ENCODE measurements at regions not wholly inside any gene's neighbourhood (a gene's known extent, or its start where the extent isn't known, plus 50 kb on each side); places are given as distances from the start of the nearest gene placed in this dataset.

DNA sequence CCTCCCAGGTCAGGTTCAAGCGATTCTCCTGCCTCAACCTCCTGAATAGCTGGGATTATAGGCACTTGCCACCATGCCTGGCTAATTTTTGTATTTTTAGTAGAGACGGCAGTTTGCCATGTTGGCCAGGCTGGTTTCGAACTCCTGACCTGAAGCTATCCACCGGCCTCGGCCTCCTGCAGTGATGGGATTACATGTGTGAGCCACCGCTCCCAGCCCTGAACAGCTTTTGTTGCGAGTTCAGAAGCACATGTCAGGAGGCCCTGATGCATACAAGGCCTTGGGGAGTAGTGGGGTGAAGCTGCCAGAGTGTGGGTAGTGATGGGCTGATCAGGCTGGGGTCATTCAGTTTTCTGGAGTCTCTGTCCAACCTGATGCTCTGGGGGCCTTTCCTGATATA lies 117.0 kb upstream of the C11orf87 start:
- Histone ChIP-seq H3K9me3 (replicated peaks; ENCODE audit: control insufficient read depth, insufficient read depth, low read depth, low read length) (no peaks in the 10 kb centered on the region), H3K4me1 (replicated peaks in 1 of 2; ENCODE audit: control insufficient read depth in 2 of 2, insufficient read depth in 2 of 2, low read length in 2 of 2) (no peaks in the 10 kb centered on the region), H4K20me1 (replicated peaks; ENCODE audit: control insufficient read depth, insufficient read depth, low read length) (no peaks in the 10 kb centered on the region), H3K4me3 (no peak overlapping the region), H3K79me2 (ENCODE audit: control insufficient read depth, insufficient read depth, low read length) (no peaks in the 10 kb centered on the region), H3K9me1 (ENCODE audit: control insufficient read depth, insufficient read depth, low read length) (no peaks in the 10 kb centered on the region), H3K36me3 (ENCODE audit: control insufficient read depth, insufficient read depth, low read length) (no peaks in the 10 kb centered on the region), H3K27me3 (ENCODE audit: control insufficient read depth in 2 of 2, insufficient read depth in 2 of 2, low read length in 2 of 2) (no peaks in the 10 kb centered on the region), H3K9ac (ENCODE audit: insufficient read depth in 1 of 2, low read depth in 2 of 2, low read length in 2 of 2) (no peak overlapping the region), H3K4me2 (ENCODE audit: insufficient read depth, low read length) (no peak overlapping the region), H2AFZ (ENCODE audit: low read depth, low read length) (no peak overlapping the region), H3K27ac (ENCODE audit: extremely low read depth, low read depth, low read length) (no peak overlapping the region)
- FAIRE-seq (no peak), DNase-seq (ENCODE audit: extremely low read depth in 1 of 4, low spot score in 3 of 4) (no peak), ATAC-seq (no peak)
- in situ Hi-C loops (cut with MboI) (no loop called here), intact Hi-C loops (cut with micrococcal nuclease) (no loop called here)
- BruUV-seq (replicated peaks): no TSS peak
- ChIA-PET CTCF (ENCODE audit: low intra/inter-chr PET ratio) (no interaction called here), POLR2A (no interaction called here)
- TF ChIP-seq POLR2G (IDR thresholded peaks at IDR 0.05; ENCODE audit: low read depth, low read length) (no peak), NFATC3 (IDR thresholded peaks at IDR 0.05) (no peak), POLR3A (IDR thresholded peaks at IDR 0.05; ENCODE audit: borderline replicate concordance, extremely low read depth, insufficient read depth, insufficient read length) (no peak), AFF4 (CRISPR knock-in tag; IDR thresholded peaks at IDR 0.05) (no peak), SMAD1 (IDR thresholded peaks at IDR 0.05; ENCODE audit: low read depth, low read length, partially characterized antibody) (no peak), CBX1 (IDR thresholded peaks at IDR 0.05; ENCODE audit: low read depth) (no peak)
- TF ChIP-seq, protein P1, sequence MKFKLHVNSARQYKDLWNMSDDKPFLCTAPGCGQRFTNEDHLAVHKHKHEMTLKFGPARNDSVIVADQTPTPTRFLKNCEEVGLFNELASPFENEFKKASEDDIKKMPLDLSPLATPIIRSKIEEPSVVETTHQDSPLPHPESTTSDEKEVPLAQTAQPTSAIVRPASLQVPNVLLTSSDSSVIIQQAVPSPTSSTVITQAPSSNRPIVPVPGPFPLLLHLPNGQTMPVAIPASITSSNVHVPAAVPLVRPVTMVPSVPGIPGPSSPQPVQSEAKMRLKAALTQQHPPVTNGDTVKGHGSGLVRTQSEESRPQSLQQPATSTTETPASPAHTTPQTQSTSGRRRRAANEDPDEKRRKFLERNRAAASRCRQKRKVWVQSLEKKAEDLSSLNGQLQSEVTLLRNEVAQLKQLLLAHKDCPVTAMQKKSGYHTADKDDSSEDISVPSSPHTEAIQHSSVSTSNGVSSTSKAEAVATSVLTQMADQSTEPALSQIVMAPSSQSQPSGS (CRISPR knock-in tag; IDR thresholded peaks at IDR 0.05): no peak
- 4% methylated on average over 7 of the region's 7 CpGs for WGBS (ENCODE audit: insufficient coverage, low coverage, missing lambda C conversion rate)
